Transverse colon (tissue), 4 donors: ENCODE measurements at regions not wholly inside any gene's neighbourhood (a gene's known extent, or its start where the extent isn't known, plus 50 kb on each side); places are given as distances from the start of the nearest gene placed in this dataset.
A peak's percentile ranks its signal among the peaks of the same experiment; 100 is the strongest.
"Not testable (repeated sequence)": the region's sequence is repeated elsewhere in the genome, so short reads cannot be mapped to it uniquely, and the experiment has no call there.

Experiments used
- DNase-seq: peaks from one replicate; pipeline ENCODE4 v3.0.0-alpha.2; 2019
- H3K27ac ChIP-seq, 4 donors: fragments of 200-600 bp; sonication (generic); 2 replicates each; pipeline ENCODE4 v1.5.1; 2016 to 2018; ENCODE audit warnings: inconsistent platforms in 4 of 4
- H3K27me3 ChIP-seq: fragments of 200-600 bp; sonication (generic); 2 replicates; pipeline ENCODE4 v1.5.1; 2017; ENCODE audit warnings: inconsistent platforms
- H3K36me3 ChIP-seq, 4 donors: fragments of 200-600 bp; sonication (generic); 2 replicates each; pipeline ENCODE4 v1.5.1; 2017 to 2019; ENCODE audit warnings: inconsistent platforms in 4 of 4
- H3K4me1 ChIP-seq, 4 donors: fragments of 200-600 bp; sonication (generic); 2 replicates each; pipeline ENCODE4 v1.5.1; 2017 to 2020; ENCODE audit warnings: inconsistent platforms in 4 of 4
- H3K4me3 ChIP-seq, 4 donors: fragments of 200-600 bp; sonication (generic); 1 replicate in 1 of 4; 2 replicates in 3 of 4; pipeline versions ENCODE4 v1.5.1 to v1.6.1; 2017 to 2019; ENCODE audit warnings: inconsistent platforms in 4 of 4
- H3K9me3 ChIP-seq, 2 donors: fragments of 200-600 bp; sonication (generic); 2 replicates each; pipeline ENCODE4 v1.5.1; 2017 to 2019; ENCODE audit warnings: inconsistent platforms in 2 of 2
- EP300 ChIP-seq: sonication (generic); formaldehyde crosslinking; IDR thresholded peaks from one replicate; pipeline ENCODE4 v1.6.1; 2017; ENCODE audit warnings: antibody characterized with exemption, low read depth
- POLR2A ChIP-seq: fragments of 450-650 bp; IDR thresholded peaks from one replicate; pipeline ENCODE4 v1.6.1; 2016; ENCODE audit warnings: antibody characterized with exemption, mild to moderate bottlenecking, moderate library complexity
- POLR2AphosphoS5 ChIP-seq, 3 donors: sonication (generic); formaldehyde crosslinking; IDR thresholded peaks; one replicate each; pipeline ENCODE4 v1.6.1; 2016; ENCODE audit warnings: antibody characterized with exemption in 3 of 3
- WGBS, 2 donors: methylation state at CpG; one replicate each; pipeline ENCODE4 v1.1.5; 2018; ENCODE audit warnings: low coverage in 1 of 2; 5-methylcytosine and 5-hydroxymethylcytosine counted together
- in situ Hi-C, 4 donors: fragments of 200-750 bp; cut with MboI; loops; one replicate each; pipeline versions ENCODE4 v1.15.0 to v1.15.1; 2017; ENCODE audit warnings: low sequenced_read_pairs in 3 of 4, low pct_ligation_motif_present in 1 of 4, low pct_unique_long_range_greater_than_20kb in 1 of 4
- intact Hi-C: fragments of 100-400 bp; cut with DNase I; formaldehyde crosslinking; loops from one replicate; pipeline ENCODE4 v1.15.1; 2023; ENCODE audit warnings: low total_unique reads
- TF ChIP-seq, protein P1 (sequence below), 5 experiments: fragments of 200-600 bp in 3 of 5; fragments of 450-650 bp in 2 of 5; sonication (generic) in 3 of 5; IDR thresholded peaks; 1 replicate in 2 of 5; 2 replicates in 3 of 5; pipeline ENCODE4 v1.5.1; 2016 to 2017; ENCODE audit warnings: antibody characterized with exemption in 5 of 5, inconsistent platforms in 3 of 5, mild to moderate bottlenecking in 2 of 5, moderate library complexity in 1 of 5

DNA sequence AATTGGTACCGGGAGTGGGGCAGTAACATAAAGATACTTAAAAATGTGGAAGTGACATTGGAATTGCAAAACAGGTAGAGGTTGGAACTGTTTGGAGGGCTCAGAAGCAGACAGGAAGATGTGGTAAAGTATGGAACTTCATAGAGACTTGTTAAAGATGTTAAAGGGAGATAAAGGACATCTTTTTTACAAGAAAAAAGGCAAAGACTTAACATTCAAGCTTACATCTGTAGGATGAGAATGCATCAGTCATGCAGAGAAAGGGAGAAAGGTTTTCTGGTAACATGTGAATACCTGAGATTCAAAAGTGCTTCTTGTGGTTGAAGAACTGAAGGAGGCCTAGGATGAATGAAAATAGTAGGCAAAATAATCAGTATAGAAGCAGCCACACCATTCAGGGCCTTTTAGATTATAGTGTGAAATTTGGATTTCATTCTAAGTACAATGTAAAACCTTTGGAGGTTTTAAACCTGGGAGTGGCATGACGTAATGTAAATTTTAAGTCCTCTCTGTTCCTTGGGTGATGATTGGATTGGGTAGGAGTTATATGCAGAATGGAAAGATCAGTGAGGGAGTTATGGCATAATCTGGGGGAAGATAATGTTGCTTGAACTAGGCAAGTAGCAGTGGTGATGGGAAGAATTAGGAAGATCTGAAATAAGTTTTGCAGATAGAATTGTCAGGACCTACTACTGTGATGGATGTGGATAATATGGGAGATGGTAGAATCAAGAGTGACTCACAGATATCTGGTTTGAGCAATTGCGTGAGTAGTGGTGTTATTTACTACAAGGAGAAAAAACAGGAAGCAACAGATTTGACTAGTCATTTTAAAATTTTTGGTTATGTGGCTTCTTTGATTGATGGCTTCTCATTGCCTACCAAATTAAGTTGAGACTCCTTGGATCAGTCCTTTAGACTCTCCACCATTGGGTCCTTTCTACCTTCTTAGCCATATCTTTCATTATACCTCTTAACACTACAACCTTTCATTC is 138.7 kb downstream of the VSIG4 start:
- WGBS, 2 donors: 67 to 79% methylated on average over 3 of the region's 3 CpGs
- intact Hi-C loops: no loop called here

DNA sequence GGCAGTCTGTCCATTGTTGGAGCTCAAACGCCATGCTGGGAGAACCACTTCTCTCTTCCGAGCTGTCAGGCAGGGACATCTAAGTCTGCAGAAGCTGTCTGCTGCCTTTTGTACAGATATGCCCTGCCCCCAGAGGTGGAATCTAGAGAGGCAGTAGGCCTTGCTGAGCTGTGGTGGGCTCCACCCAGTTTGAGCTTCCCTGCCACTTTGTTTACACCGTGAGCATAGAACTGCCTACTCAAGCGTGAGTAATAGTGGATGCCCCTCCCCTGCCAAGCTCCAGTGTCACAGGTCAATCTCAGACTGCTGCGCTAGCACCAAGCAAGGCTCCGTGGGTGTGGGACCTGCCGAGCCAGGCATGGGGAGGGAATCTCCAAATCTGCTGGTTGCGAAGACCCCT is 145.7 kb downstream of the VSIG4 start:
- intact Hi-C loops: no loop called here
- Histone ChIP-seq H3K27me3 (no peaks in the 10 kb centered on the region), H3K9me3 (no peaks in the 10 kb centered on the region), H3K36me3 (no peaks in the 10 kb centered on the region), H3K27ac (no peak overlapping the region), H3K4me3 (no peak overlapping the region), H3K4me1 (no peaks in the 10 kb centered on the region)
- TF ChIP-seq POLR2AphosphoS5 (IDR thresholded peaks at IDR 0.05): no peak
- TF ChIP-seq, protein P1, sequence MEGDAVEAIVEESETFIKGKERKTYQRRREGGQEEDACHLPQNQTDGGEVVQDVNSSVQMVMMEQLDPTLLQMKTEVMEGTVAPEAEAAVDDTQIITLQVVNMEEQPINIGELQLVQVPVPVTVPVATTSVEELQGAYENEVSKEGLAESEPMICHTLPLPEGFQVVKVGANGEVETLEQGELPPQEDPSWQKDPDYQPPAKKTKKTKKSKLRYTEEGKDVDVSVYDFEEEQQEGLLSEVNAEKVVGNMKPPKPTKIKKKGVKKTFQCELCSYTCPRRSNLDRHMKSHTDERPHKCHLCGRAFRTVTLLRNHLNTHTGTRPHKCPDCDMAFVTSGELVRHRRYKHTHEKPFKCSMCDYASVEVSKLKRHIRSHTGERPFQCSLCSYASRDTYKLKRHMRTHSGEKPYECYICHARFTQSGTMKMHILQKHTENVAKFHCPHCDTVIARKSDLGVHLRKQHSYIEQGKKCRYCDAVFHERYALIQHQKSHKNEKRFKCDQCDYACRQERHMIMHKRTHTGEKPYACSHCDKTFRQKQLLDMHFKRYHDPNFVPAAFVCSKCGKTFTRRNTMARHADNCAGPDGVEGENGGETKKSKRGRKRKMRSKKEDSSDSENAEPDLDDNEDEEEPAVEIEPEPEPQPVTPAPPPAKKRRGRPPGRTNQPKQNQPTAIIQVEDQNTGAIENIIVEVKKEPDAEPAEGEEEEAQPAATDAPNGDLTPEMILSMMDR (IDR thresholded peaks at IDR 0.05): no peak
- no peak for TF ChIP-seq EP300
- no peak for TF ChIP-seq POLR2A
- in situ Hi-C loops: no loop called here
- DNase-seq: peak; percentile 17
- 76% methylated on average over 8 of the region's 8 CpGs; no CpG with 5 or more reads in 1 of the 2 donors for whole genome bisulfite sequencing, 2 donors

More for the DNA sequence above, 138.7 kb downstream of the VSIG4 start:
- no peak for TF ChIP-seq EP300
- no peak for TF ChIP-seq POLR2AphosphoS5 (IDR thresholded peaks at IDR 0.05)
- TF ChIP-seq POLR2A: no peak
- TF ChIP-seq, protein P1 (IDR thresholded peaks at IDR 0.05): no peak
- Histone ChIP-seq H3K9me3 (no peaks in the 10 kb centered on the region), H3K27ac (no peak overlapping the region), H3K4me3 (no peak overlapping the region), H3K27me3 (no peaks in the 10 kb centered on the region), H3K4me1 (no peaks in the 10 kb centered on the region), H3K36me3 (no peaks in the 10 kb centered on the region)
- in situ Hi-C loops: no loop called here
- no peak for DNase-seq

DNA sequence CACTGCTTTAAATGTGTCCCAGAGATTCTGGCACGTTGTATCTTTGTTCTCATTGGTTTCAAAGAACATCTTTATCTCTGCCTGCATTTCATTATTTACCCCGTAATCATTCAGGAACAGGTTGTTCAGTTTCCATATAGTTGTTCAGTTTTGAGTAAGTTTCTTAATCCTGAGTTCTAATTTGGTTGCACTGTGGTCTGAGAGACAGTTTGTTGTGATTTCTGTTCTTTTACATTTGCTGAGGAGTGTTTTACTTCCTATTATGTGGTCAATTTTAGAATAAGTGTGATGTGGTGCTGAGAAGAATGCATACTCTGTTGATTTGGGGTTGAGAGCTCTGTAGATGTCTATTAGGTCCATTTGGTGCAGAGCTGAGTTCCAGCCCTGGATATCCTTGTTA is 148.1 kb downstream of the VSIG4 start:
- in situ Hi-C loops, intact Hi-C loops: not testable (repeated sequence)
- WGBS, 2 donors: 46 to 65% methylated on average over 2 of the region's 2 CpGs

DNA sequence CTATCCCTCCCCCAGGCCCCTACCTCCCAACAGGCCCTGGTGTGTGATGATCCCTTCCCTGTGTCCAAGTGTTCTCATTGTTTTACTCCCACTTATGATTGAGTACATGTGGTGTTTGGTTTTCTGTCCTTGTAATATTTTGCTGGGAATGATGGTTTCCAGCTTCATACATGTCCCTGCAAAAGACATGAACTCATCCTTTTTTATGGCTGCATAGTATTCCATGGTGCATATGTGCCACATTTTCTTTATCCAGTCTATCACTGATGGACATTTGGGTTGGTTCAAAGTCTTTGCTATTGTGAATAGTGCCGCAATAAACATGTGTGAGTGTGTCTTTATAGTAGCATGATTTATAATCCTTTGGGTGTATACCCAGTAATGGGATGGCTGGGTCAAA is 151.7 kb downstream of the VSIG4 start:
- 0 to 100% methylated on average over 1 of the region's 1 CpG for WGBS, 2 donors
- H3K36me3 ChIP-seq, H3K27ac ChIP-seq, H3K9me3 ChIP-seq, H3K4me1 ChIP-seq, H3K27me3 ChIP-seq, intact Hi-C loops, H3K4me3 ChIP-seq, in situ Hi-C loops, DNase-seq: not testable (repeated sequence)

More for the DNA sequence above, 148.1 kb downstream of the VSIG4 start:
- H3K4me3 ChIP-seq, H3K27me3 ChIP-seq, H3K9me3 ChIP-seq, H3K36me3 ChIP-seq, H3K27ac ChIP-seq, H3K4me1 ChIP-seq, DNase-seq: not testable (repeated sequence)

DNA sequence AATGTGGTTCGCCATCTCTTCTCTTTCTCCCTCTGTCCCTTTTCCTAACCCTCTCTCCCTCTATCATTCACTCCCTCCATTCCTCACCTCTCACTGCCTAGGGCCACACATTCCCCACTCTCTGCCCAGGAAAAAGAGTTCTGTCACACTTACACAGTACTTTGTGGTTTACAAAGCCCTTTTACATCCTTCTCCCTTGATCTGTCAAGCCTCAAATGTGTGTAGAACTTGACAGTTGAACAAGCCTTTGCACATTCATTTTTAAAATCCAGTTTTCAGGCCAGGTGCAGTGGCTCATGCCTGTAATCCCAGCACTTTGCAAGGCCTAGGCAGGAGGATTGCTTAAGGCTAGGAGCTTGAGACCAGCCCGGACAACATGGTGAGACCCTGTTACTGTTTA is 156.3 kb downstream of the VSIG4 start:
- WGBS, 2 donors: 80 to 81% methylated on average over 1 to 2 of the region's 2 CpGs
- no peak overlapping the region for H3K27ac ChIP-seq
- H3K27me3 ChIP-seq: no peaks in the 10 kb centered on the region
- intact Hi-C loops (no loop called here), in situ Hi-C loops (no loop called here)
- TF ChIP-seq, protein P1 (IDR thresholded peaks at IDR 0.05): no peak
- TF ChIP-seq POLR2AphosphoS5 (IDR thresholded peaks at IDR 0.05) (no peak), POLR2A (no peak), EP300 (no peak)
- no peaks in the 10 kb centered on the region for H3K9me3 ChIP-seq
- no peak overlapping the region for H3K4me3 ChIP-seq
- no peaks in the 10 kb centered on the region for H3K36me3 ChIP-seq
- no peaks in the 10 kb centered on the region for H3K4me1 ChIP-seq
- DNase-seq: no peak
